WTC11 (cell line): ENCODE measurements at regions not wholly inside any gene's neighbourhood (a gene's known extent, or its start where the extent isn't known, plus 50 kb on each side); places are given as distances from the start of the nearest gene placed in this dataset.

Source experiments
- ATAC-seq: fragments of 200-7000 bp; cut with Tn5 transposase; 2 replicates; pipeline ENCODE4 v1.10.0; 2021; ENCODE audit warnings: mild to moderate bottlenecking, moderate library complexity
- CTCF ChIA-PET: fragments of 300-600 bp; sonication (Branson Sonifier 250); formaldehyde crosslinking; loops from one replicate; lab custom pipeline; 2021; ENCODE audit warnings: antibody characterized with exemption; lab: Charles Lee
- POLR2A ChIA-PET: fragments of 350-600 bp; sonication (Branson Sonifier 250); formaldehyde crosslinking; loops from one replicate; lab custom pipeline; 2021; ENCODE audit warnings: antibody characterized with exemption; lab: Charles Lee
- DNase-seq: peaks from one replicate; pipeline ENCODE4 v3.0.0; 2021; ENCODE audit warnings: low spot score
- H3K27ac Mint-ChIP-seq: 2 replicates; pipeline ENCODE4 v1.8.0; 2021; ENCODE audit warnings: mixed read lengths
- H3K27me3 Mint-ChIP-seq: 2 replicates; pipeline ENCODE4 v1.8.0; 2021; ENCODE audit warnings: low read depth, mild to moderate bottlenecking, moderate library complexity, mixed read lengths
- H3K36me3 Mint-ChIP-seq: 2 replicates; pipeline ENCODE4 v1.8.0; 2021; ENCODE audit warnings: mixed read lengths
- H3K4me1 Mint-ChIP-seq: 2 replicates; pipeline ENCODE4 v1.8.0; 2022; ENCODE audit warnings: mixed read lengths
- H3K4me3 Mint-ChIP-seq: 2 replicates; pipeline ENCODE4 v1.8.0; 2021; ENCODE audit warnings: mild to moderate bottlenecking, moderate library complexity, mixed read lengths
- H3K9me3 Mint-ChIP-seq: 2 replicates; pipeline ENCODE4 v1.8.0; 2021; ENCODE audit warnings: mixed read lengths
- AR ChIP-seq: fragments of 250-450 bp; sonication (Bioruptor Pico); IDR thresholded peaks from 2 replicates; pipeline ENCODE4 v1.9.0; 2021; ENCODE audit warnings: mild to moderate bottlenecking
- ATF2 ChIP-seq: sonication (generic); formaldehyde crosslinking; IDR thresholded peaks from 2 replicates; pipeline ENCODE4 v1.8.1; 2022; ENCODE audit warnings: low read depth, missing genetic modification reagents, borderline replicate concordance
- CBFB ChIP-seq: sonication (generic); formaldehyde crosslinking; IDR thresholded peaks from 2 replicates; pipeline ENCODE4 v1.8.1; 2022; ENCODE audit warnings: mild to moderate bottlenecking, low read depth, missing genetic modification reagents
- ETV6 ChIP-seq: sonication (generic); formaldehyde crosslinking; IDR thresholded peaks from 2 replicates; pipeline ENCODE4 v1.8.1; 2022; ENCODE audit warnings: mild to moderate bottlenecking, missing genetic modification reagents
- FOXP1 ChIP-seq: sonication (generic); formaldehyde crosslinking; IDR thresholded peaks from 2 replicates; pipeline ENCODE4 v1.8.0; 2022; ENCODE audit warnings: missing genetic modification reagents, mild to moderate bottlenecking, moderate library complexity, borderline replicate concordance
- GTF2I ChIP-seq: fragments of 250-450 bp; sonication (Bioruptor Pico); conservative IDR thresholded peaks from 2 replicates; pipeline ENCODE4 v1.4.0; 2021; ENCODE audit warnings: mild to moderate bottlenecking
- JUN ChIP-seq: sonication (generic); formaldehyde crosslinking; IDR thresholded peaks from 2 replicates; pipeline ENCODE4 v1.8.0; 2023; ENCODE audit warnings: mild to moderate bottlenecking, missing genetic modification reagents
- MXD4 ChIP-seq: fragments of 250-450 bp; sonication (Bioruptor Pico); IDR thresholded peaks from 2 replicates; pipeline ENCODE4 v1.8.0; 2021; ENCODE audit warnings: mild to moderate bottlenecking, moderate library complexity, borderline replicate concordance
- MYBL2 ChIP-seq: sonication (generic); formaldehyde crosslinking; IDR thresholded peaks from 2 replicates; pipeline ENCODE4 v1.8.1; 2023; ENCODE audit warnings: mild to moderate bottlenecking, moderate library complexity, missing genetic modification reagents
- PRDM15 ChIP-seq: sonication (generic); formaldehyde crosslinking; IDR thresholded peaks from 2 replicates; pipeline ENCODE4 v1.8.0; 2022; ENCODE audit warnings: missing genetic modification reagents
- RELA ChIP-seq: sonication (generic); formaldehyde crosslinking; IDR thresholded peaks from 2 replicates; pipeline ENCODE4 v1.8.1; 2022; ENCODE audit warnings: missing genetic modification reagents, mild to moderate bottlenecking, borderline replicate concordance
- SMAD3 ChIP-seq: sonication (generic); formaldehyde crosslinking; IDR thresholded peaks from 2 replicates; pipeline ENCODE4 v1.8.0; 2022; ENCODE audit warnings: missing genetic modification reagents, mild to moderate bottlenecking, borderline replicate concordance
- SP1 ChIP-seq: sonication (generic); formaldehyde crosslinking; conservative IDR thresholded peaks from 2 replicates; pipeline ENCODE4 v1.8.1; 2022; ENCODE audit warnings: missing genetic modification reagents
- TEAD1 ChIP-seq: sonication (generic); formaldehyde crosslinking; IDR thresholded peaks from 2 replicates; pipeline ENCODE4 v1.8.0; 2022; ENCODE audit warnings: mild to moderate bottlenecking, missing genetic modification reagents
- TP53 ChIP-seq: sonication (generic); formaldehyde crosslinking; IDR thresholded peaks from 2 replicates; pipeline ENCODE4 v1.8.1; 2023; ENCODE audit warnings: mild to moderate bottlenecking, missing genetic modification reagents
- ZNF317 ChIP-seq: sonication (generic); formaldehyde crosslinking; IDR thresholded peaks from 2 replicates; pipeline ENCODE4 v1.8.1; 2023; ENCODE audit warnings: low read depth, mild to moderate bottlenecking, moderate library complexity, missing genetic modification reagents, borderline replicate concordance
- ZNF396 ChIP-seq: fragments of 250-450 bp; sonication (Bioruptor Pico); IDR thresholded peaks from 2 replicates; pipeline ENCODE4 v1.8.0; 2021; ENCODE audit warnings: mild to moderate bottlenecking, moderate library complexity, borderline replicate concordance
- TF ChIP-seq, protein P1 (sequence below): sonication (generic); formaldehyde crosslinking; IDR thresholded peaks from 2 replicates; pipeline ENCODE4 v1.8.1; 2023; ENCODE audit warnings: mild to moderate bottlenecking, missing genetic modification reagents
- TF ChIP-seq, protein P2 (sequence below): sonication (generic); formaldehyde crosslinking; IDR thresholded peaks from 2 replicates; pipeline ENCODE4 v1.8.1; 2022; ENCODE audit warnings: mild to moderate bottlenecking, moderate library complexity, missing genetic modification reagents
- TF ChIP-seq, protein P3 (sequence below): fragments of 250-450 bp; sonication (Bioruptor Pico); IDR thresholded peaks from 2 replicates; pipeline ENCODE4 v2.1.2; 2022; ENCODE audit warnings: mild to moderate bottlenecking, moderate library complexity

- Mint-ChIP-seq H3K9me3 (peaks cover 23% of the 10 kb centered on the region), H3K36me3 (no peaks in the 10 kb centered on the region), H3K27me3 (no peaks in the 10 kb centered on the region), H3K4me3 (no peak overlapping the region), H3K27ac (no peak overlapping the region), H3K4me1 (no peaks in the 10 kb centered on the region)
- no peak for DNase-seq
- TF ChIP-seq FOXP1 (CRISPR knock-in tag), result no peak
- TF ChIP-seq GTF2I (CRISPR knock-in tag), result no peak
- TF ChIP-seq MYBL2 (CRISPR knock-in tag), result no peak
- TF ChIP-seq SP1, result no peak
- no peak for TF ChIP-seq TEAD1
- TF ChIP-seq, protein P1, sequence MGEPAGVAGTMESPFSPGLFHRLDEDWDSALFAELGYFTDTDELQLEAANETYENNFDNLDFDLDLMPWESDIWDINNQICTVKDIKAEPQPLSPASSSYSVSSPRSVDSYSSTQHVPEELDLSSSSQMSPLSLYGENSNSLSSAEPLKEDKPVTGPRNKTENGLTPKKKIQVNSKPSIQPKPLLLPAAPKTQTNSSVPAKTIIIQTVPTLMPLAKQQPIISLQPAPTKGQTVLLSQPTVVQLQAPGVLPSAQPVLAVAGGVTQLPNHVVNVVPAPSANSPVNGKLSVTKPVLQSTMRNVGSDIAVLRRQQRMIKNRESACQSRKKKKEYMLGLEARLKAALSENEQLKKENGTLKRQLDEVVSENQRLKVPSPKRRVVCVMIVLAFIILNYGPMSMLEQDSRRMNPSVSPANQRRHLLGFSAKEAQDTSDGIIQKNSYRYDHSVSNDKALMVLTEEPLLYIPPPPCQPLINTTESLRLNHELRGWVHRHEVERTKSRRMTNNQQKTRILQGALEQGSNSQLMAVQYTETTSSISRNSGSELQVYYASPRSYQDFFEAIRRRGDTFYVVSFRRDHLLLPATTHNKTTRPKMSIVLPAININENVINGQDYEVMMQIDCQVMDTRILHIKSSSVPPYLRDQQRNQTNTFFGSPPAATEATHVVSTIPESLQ (CRISPR knock-in tag), result no peak
- TF ChIP-seq SMAD3 (CRISPR knock-in tag), result no peak
- TF ChIP-seq MXD4 (CRISPR knock-in tag), result no peak
- no peak for TF ChIP-seq ETV6
- no peak for TF ChIP-seq TP53 (CRISPR knock-in tag)
- no peak for ATAC-seq
- POLR2A ChIA-PET, result no interaction called here
- CTCF ChIA-PET, result no interaction called here
Observed at GRCh38 chr9:107886826-107887225, 397.3 kb upstream of the KLF4 start.

GRCh38 chr9:107883496-107884124 is 394.0 kb upstream of the KLF4 start:
- H3K27ac Mint-ChIP-seq, result no peak overlapping the region
- peaks cover 12% of the 10 kb centered on the region for H3K9me3 Mint-ChIP-seq
- H3K4me3 Mint-ChIP-seq, result no peak overlapping the region
- ATAC-seq (no peak), DNase-seq (no peak)
- no peaks in the 10 kb centered on the region for H3K4me1 Mint-ChIP-seq
- no peaks in the 10 kb centered on the region for H3K36me3 Mint-ChIP-seq
- POLR2A ChIA-PET, result no interaction called here
- CTCF ChIA-PET, result interaction anchor here (0.6 kb wide), 1 partner anchor 9 kb away, joined by 3 read pairs; no protein-coding TSS in a partner anchor
- no peaks in the 10 kb centered on the region; the same call in 1 of the 2 replicates for H3K27me3 Mint-ChIP-seq
- TF ChIP-seq, protein P2, sequence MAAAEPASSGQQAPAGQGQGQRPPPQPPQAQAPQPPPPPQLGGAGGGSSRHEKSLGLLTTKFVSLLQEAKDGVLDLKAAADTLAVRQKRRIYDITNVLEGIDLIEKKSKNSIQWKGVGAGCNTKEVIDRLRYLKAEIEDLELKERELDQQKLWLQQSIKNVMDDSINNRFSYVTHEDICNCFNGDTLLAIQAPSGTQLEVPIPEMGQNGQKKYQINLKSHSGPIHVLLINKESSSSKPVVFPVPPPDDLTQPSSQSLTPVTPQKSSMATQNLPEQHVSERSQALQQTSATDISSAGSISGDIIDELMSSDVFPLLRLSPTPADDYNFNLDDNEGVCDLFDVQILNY (CRISPR knock-in tag), result no peak
- TF ChIP-seq PRDM15 (CRISPR knock-in tag) (no peak), ZNF317 (CRISPR knock-in tag) (no peak), ATF2 (CRISPR knock-in tag) (no peak), MXD4 (CRISPR knock-in tag) (no peak), AR (CRISPR knock-in tag) (no peak), JUN (CRISPR knock-in tag) (no peak), RELA (no peak), ZNF396 (CRISPR knock-in tag) (no peak), CBFB (CRISPR knock-in tag) (no peak)
- TF ChIP-seq, protein P3, sequence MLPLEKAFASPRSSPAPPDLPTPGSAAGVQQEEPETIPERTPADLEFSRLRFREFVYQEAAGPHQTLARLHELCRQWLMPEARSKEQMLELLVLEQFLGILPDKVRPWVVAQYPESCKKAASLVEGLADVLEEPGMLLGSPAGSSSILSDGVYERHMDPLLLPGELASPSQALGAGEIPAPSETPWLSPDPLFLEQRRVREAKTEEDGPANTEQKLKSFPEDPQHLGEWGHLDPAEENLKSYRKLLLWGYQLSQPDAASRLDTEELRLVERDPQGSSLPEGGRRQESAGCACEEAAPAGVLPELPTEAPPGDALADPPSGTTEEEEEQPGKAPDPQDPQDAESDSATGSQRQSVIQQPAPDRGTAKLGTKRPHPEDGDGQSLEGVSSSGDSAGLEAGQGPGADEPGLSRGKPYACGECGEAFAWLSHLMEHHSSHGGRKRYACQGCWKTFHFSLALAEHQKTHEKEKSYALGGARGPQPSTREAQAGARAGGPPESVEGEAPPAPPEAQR, result no peak
